PC-9 (cell line): ENCODE measurements at regions not wholly inside any gene's neighbourhood (a gene's known extent, or its start where the extent isn't known, plus 50 kb on each side); places are given as distances from the start of the nearest gene placed in this dataset.

Experiments used
- BruUV-seq: library from RNA; stranded (reverse); fragments of 400-500 nt; replicated peaks from 2 replicates; lab custom pipeline; 2021; lab: Mats Ljungman, UMichigan
- CTCF ChIA-PET: fragments of 300-600 bp; sonication (Branson Sonifier 250); formaldehyde crosslinking; loops from one replicate; lab custom pipeline; 2022; ENCODE audit warnings: antibody characterized with exemption; lab: Charles Lee
- POLR2A ChIA-PET: fragments of 300-600 bp; sonication (Branson Sonifier 250); formaldehyde crosslinking; loops from one replicate; lab custom pipeline; 2022; ENCODE audit warnings: antibody characterized with exemption; ENCODE audit not compliant: unreplicated experiment; lab: Charles Lee
- DNase-seq, 2 experiments: peaks; one replicate each; pipeline versions ENCODE4 v3.0.0 to v3.0.0-alpha.2; 2015 to 2022; ENCODE audit warnings: mixed read lengths in 1 of 2
- H2AFZ ChIP-seq: fragments of 200-600 bp; sonication (generic); 2 replicates; pipeline ENCODE4 v1.8.1; 2017; ENCODE audit warnings: antibody characterized with exemption
- H3F3A ChIP-seq: fragments of 200-600 bp; sonication (generic); 2 replicates; pipeline ENCODE4 v1.8.1; 2017; ENCODE audit warnings: antibody characterized with exemption, mild to moderate bottlenecking, low read depth; ENCODE audit not compliant: insufficient read depth
- H3K27ac ChIP-seq: fragments of 200-600 bp; sonication (generic); 2 replicates; pipeline ENCODE4 v1.6.1; 2016; ENCODE audit warnings: mixed run types
- H3K27me3 ChIP-seq: fragments of 200-600 bp; sonication (generic); 2 replicates; pipeline ENCODE4 v1.6.1; 2016; ENCODE audit warnings: low read depth, mixed run types; ENCODE audit not compliant: insufficient read depth
- H3K36me3 ChIP-seq: fragments of 200-600 bp; sonication (generic); 2 replicates; pipeline ENCODE4 v1.6.1; 2016; ENCODE audit warnings: low read depth, mixed run types
- H3K4me1 ChIP-seq: fragments of 200-600 bp; sonication (generic); replicated peaks from 2 replicates; pipeline ENCODE4 v1.6.1; 2016; ENCODE audit warnings: mixed run types; ENCODE audit not compliant: insufficient read depth
- H3K4me2 ChIP-seq: fragments of 200-600 bp; sonication (generic); 2 replicates; pipeline ENCODE4 v1.6.1; 2017; ENCODE audit warnings: mixed run types
- H3K4me3 ChIP-seq: fragments of 200-600 bp; sonication (generic); 2 replicates; pipeline ENCODE4 v1.6.1; 2016; ENCODE audit warnings: mixed run types
- H3K79me2 ChIP-seq: fragments of 200-600 bp; sonication (generic); 2 replicates; pipeline ENCODE4 v1.6.1; 2017; ENCODE audit warnings: low read depth, mixed run types
- H3K9me2 ChIP-seq: fragments of 200-600 bp; sonication (generic); 2 replicates; pipeline ENCODE4 v1.8.1; 2017; ENCODE audit warnings: mild to moderate bottlenecking; ENCODE audit not compliant: insufficient read depth
- H3K9me3 ChIP-seq: fragments of 200-600 bp; sonication (generic); 2 replicates; pipeline ENCODE4 v1.8.1; 2016; ENCODE audit warnings: low read depth; ENCODE audit not compliant: insufficient read depth
- H4K20me1 ChIP-seq: fragments of 200-600 bp; sonication (generic); 2 replicates; pipeline ENCODE4 v1.8.1; 2017; ENCODE audit not compliant: insufficient read depth
- CTCF ChIP-seq: fragments of 200-600 bp; sonication (generic); conservative IDR thresholded peaks from 2 replicates; pipeline ENCODE4 v1.6.1; 2017; ENCODE audit warnings: mixed run types, antibody characterized with exemption, mild to moderate bottlenecking, moderate library complexity
- EZH2 ChIP-seq: fragments of 200-600 bp; sonication (generic); IDR thresholded peaks from 2 replicates; pipeline ENCODE4 v1.8.0; 2017; ENCODE audit warnings: antibody characterized with exemption, low read depth
- intact Hi-C: fragments of 100-400 bp; cut with micrococcal nuclease; formaldehyde crosslinking; loops from one replicate; pipeline ENCODE4 v1.10.0; 2022; ENCODE audit not compliant: unreplicated experiment

- Histone ChIP-seq H3K27me3 (no peaks in the 10 kb centered on the region), H3K4me2 (no peak overlapping the region), H3K79me2 (no peaks in the 10 kb centered on the region), H3K9me2 (no peaks in the 10 kb centered on the region), H3F3A (no peaks in the 10 kb centered on the region), H2AFZ (no peak overlapping the region), H3K36me3 (no peaks in the 10 kb centered on the region), H3K4me1 (no peaks in the 10 kb centered on the region), H3K4me3 (no peak overlapping the region), H3K27ac (no peak overlapping the region), H4K20me1 (no peaks in the 10 kb centered on the region), H3K9me3 (no peaks in the 10 kb centered on the region)
- CTCF ChIA-PET = no interaction called here
- intact Hi-C loops = no loop called here
- TF ChIP-seq EZH2 = no peak
- no peak for TF ChIP-seq CTCF
- BruUV-seq = no TSS peak
- DNase-seq = no peak
- POLR2A ChIA-PET = no interaction called here
These were observed 171.9 kb upstream of the CADPS start for GRCh38 chr3:63047068-63047467.

DNA sequence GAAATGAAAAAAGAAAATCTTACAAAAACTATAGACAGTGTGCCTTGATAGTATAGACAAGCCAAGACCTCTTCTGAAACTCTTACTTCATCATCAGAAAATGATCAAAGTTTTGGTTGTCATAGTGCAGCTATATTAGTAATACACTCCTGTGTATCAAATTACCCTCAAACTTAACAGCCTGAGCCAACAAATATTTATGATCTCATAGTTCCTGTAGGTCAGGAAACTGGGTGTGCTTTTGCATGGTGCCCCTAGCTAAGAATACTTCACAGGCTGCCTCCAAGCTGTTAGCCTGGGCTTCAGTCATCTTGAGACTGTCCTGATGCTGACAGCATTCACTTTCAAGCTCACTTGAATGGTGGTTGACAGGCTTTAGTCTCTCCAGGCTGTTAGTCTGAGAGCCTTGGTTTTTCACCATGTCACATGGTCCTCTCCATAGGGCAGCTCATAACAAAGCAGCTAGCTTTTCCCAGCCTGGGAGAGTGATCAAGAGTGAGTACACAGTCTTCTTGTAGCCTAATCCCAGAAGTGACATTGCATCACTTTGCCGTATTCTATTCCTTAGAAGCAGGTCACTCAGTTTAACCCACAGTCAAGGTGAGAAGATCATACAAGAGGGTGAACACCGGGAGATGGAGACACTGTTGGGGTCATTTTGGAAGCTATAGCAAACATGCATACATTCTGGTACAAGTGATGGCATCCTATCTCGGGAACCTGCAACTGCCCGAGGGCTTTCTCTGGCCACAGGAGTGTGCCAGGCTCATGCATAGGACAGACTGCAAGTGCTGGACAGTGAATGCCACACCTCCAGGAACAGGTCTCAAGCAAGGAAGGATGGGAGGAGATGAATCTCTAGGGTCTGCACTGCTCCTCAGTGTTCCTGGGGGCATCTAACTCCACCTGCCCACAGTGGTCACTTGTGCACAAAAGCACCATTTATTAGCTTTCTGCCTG lies 173.4 kb upstream of the CADPS start:
- no peak overlapping the region for H2AFZ ChIP-seq
- ChIA-PET POLR2A (no interaction called here), CTCF (no interaction called here)

DNA sequence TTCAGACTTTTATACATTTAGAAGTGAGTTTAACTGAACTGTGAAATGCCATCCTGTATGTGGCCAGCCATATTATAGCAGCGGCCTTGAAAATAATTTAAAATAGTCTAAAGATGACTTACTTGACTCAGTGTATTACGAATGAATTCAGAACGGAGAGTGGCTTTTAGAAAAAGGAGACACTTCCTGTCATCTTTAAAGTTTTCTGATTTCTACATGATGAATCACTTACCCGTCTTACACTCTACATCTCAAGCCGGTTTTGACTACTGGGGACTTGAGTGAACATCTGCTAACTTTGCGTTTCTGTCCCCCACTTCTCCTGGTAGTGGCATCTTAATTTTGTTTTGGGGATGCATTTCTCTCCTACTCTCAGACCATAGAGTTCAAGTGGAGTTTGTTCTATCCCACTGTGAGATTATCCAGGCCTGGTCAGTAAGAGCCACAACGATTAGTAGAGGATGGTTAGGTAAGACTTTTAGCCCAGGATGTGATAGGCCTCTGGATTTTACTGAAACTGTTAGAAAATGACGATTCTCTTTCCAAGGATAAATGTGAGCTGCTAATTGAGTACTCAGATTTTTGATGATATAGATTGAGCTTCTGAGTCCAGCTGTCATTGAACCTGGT lies 175.4 kb upstream of the CADPS start:
- Histone ChIP-seq H3K4me1 (no peaks in the 10 kb centered on the region), H2AFZ (no peak overlapping the region), H3K9me2 (no peaks in the 10 kb centered on the region), H3F3A (no peaks in the 10 kb centered on the region), H3K4me3 (no peak overlapping the region), H3K79me2 (no peaks in the 10 kb centered on the region), H3K4me2 (no peak overlapping the region), H3K27ac (no peak overlapping the region), H3K9me3 (no peaks in the 10 kb centered on the region), H3K27me3 (no peaks in the 10 kb centered on the region), H4K20me1 (no peaks in the 10 kb centered on the region), H3K36me3 (no peaks in the 10 kb centered on the region)
- no peak for TF ChIP-seq CTCF
- TF ChIP-seq EZH2 = no peak
- ChIA-PET POLR2A (no interaction called here), CTCF (no interaction called here)
- DNase-seq = no peak
- no TSS peak for BruUV-seq
- intact Hi-C loops = no loop called here

More for the DNA sequence above, 173.4 kb upstream of the CADPS start:
- TF ChIP-seq EZH2 = no peak
- H3K27me3 ChIP-seq = no peaks in the 10 kb centered on the region
- DNase-seq = no peak
- no peaks in the 10 kb centered on the region for H3K4me1 ChIP-seq
- no peak overlapping the region for H3K4me2 ChIP-seq
- H4K20me1 ChIP-seq = no peaks in the 10 kb centered on the region
- H3F3A ChIP-seq = no peaks in the 10 kb centered on the region
- H3K9me2 ChIP-seq = no peaks in the 10 kb centered on the region
- H3K9me3 ChIP-seq = no peaks in the 10 kb centered on the region
- no peaks in the 10 kb centered on the region for H3K79me2 ChIP-seq
- no peaks in the 10 kb centered on the region for H3K36me3 ChIP-seq
- H3K4me3 ChIP-seq = no peak overlapping the region
- no TSS peak for BruUV-seq
- intact Hi-C loops = no loop called here
- H3K27ac ChIP-seq = no peak overlapping the region
